HG03135 (cell line): ENCODE measurements at regions not wholly inside any gene's neighbourhood (a gene's known extent, or its start where the extent isn't known, plus 50 kb on each side); places are given as distances from the start of the nearest gene placed in this dataset.

ENCODE experiments used
- ATAC-seq: cut with Tn5 transposase; IDR thresholded peaks from one replicate; pipeline ENCODE4 v1.9.1; 2021; ENCODE audit warnings: mild to moderate bottlenecking, moderate library complexity; ENCODE audit not compliant: unreplicated experiment

- ATAC-seq, result no peak
Observed at GRCh38 chr15:25982736-25983135, 119.6 kb upstream of the ATP10A start.

- no peak for ATAC-seq
Observed at GRCh38 chr15:25981114-25981513, 118.0 kb upstream of the ATP10A start.

- ATAC-seq, result no peak
Observed at GRCh38 chr15:25972141-25972675, 109.1 kb upstream of the ATP10A start.

- no peak for ATAC-seq
Observed at GRCh38 chr15:25971053-25971452, 107.9 kb upstream of the ATP10A start.

GRCh38 chr15:25969886-25970285 lies 106.8 kb upstream of the ATP10A start:
- ATAC-seq, result no peak

GRCh38 chr15:25967116-25967515 lies 104.0 kb upstream of the ATP10A start:
- ATAC-seq, result no peak

GRCh38 chr15:25965326-25965725 lies 102.2 kb upstream of the ATP10A start:
- no peak for ATAC-seq

- no peak for ATAC-seq
Observed at GRCh38 chr15:25960273-25960672, 97.1 kb upstream of the ATP10A start.

GRCh38 chr15:25959100-25959499 lies 96.0 kb upstream of the ATP10A start:
- ATAC-seq, result no peak

GRCh38 chr15:25955628-25956027 lies 92.5 kb upstream of the ATP10A start:
- no peak for ATAC-seq

- ATAC-seq, result no peak
Observed at GRCh38 chr15:25954398-25954797, 91.3 kb upstream of the ATP10A start.

GRCh38 chr15:25950014-25950413 lies 86.9 kb upstream of the ATP10A start:
- ATAC-seq, result no peak

GRCh38 chr15:25947323-25948314 lies 84.5 kb upstream of the ATP10A start:
- no peak for ATAC-seq

- ATAC-seq, result no peak
Observed at GRCh38 chr15:25946241-25946805, 83.2 kb upstream of the ATP10A start.

- no peak for ATAC-seq
Observed at GRCh38 chr15:25944386-25944785, 81.3 kb upstream of the ATP10A start.

GRCh38 chr15:25943831-25944230 lies 80.7 kb upstream of the ATP10A start:
- no peak for ATAC-seq

- peak; percentile 80 for ATAC-seq
Observed at GRCh38 chr15:25939122-25939521, 76.0 kb upstream of the ATP10A start.

GRCh38 chr15:25937796-25938195 lies 74.7 kb upstream of the ATP10A start:
- no peak for ATAC-seq

- no peak for ATAC-seq
Observed at GRCh38 chr15:25936004-25936403, 72.9 kb upstream of the ATP10A start.

GRCh38 chr15:25933456-25934158 lies 70.5 kb upstream of the ATP10A start:
- no peak for ATAC-seq

- ATAC-seq, result no peak
Observed at GRCh38 chr15:25932696-25933095, 69.6 kb upstream of the ATP10A start.
